Non-pigmented ciliary epithelial cell (primary cell): ENCODE measurements at regions not wholly inside any gene's neighbourhood (a gene's known extent, or its start where the extent isn't known, plus 50 kb on each side); places are given as distances from the start of the nearest gene placed in this dataset.

Experiments used
- DNase-seq: peaks from one replicate; pipeline ENCODE4 v3.0.0-alpha.2; 2010; ENCODE audit warnings: low read depth

DNA sequence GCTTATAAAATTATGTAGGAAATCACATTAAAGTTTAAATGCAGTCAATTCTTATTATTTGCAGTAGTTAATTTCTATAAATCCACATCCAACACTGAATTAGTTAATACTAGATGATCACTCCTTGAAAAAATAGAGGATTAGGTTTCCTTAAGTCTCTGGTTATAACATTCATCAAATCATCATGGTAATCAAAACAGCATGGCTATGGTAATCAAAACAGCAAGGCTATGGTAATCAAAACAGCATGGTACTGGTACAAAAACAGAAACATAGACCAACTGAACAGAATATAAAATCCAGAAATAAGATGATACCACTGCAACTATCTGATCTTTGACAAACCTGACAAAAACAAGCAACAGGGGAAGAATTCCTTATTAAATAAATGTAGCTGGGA lies 814.6 kb upstream of the CCDC179 start:
- no peak for DNase-seq

DNA sequence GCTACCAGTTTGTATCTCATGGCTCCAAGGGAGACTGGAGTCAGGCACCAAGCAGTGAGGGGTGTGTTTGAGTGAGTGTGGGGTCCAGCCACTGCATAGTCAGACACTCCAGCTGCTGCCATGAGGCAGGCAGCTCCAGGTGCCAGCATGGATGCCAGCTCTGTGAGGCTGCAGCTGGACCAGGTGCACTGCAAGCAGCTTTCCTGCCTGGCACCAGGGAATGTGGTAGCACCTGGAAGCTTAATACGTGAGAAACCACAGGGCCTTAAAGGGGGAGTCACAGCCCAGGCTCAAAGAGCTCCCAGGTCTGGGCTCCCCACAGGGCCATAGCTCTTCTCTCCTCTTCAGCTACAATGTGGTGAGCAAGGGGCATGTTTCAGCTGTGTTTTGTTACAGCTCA lies 817.8 kb upstream of the LUZP2 start:
- no peak for DNase-seq

DNA sequence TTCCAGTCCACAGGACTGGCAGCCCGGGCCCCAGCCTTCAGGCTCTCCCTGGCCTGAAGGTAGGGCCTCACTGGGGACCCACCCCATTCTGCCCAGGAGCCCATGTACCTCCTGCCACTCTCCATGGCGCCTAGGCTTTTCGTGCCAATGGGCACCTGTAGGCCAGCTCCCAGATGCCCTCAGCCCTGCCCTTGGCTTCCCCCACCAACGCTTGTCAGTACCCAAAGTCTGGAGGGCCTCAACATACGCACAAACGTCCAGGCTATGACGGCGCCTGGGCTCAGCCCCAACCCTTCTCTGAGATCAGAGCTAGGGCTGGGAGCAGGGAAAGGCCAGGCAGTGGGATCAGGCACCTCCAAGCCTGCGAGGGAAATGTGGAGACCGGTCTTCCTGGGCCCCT lies 816.9 kb upstream of the LUZP2 start:
- DNase-seq: no peak

DNA sequence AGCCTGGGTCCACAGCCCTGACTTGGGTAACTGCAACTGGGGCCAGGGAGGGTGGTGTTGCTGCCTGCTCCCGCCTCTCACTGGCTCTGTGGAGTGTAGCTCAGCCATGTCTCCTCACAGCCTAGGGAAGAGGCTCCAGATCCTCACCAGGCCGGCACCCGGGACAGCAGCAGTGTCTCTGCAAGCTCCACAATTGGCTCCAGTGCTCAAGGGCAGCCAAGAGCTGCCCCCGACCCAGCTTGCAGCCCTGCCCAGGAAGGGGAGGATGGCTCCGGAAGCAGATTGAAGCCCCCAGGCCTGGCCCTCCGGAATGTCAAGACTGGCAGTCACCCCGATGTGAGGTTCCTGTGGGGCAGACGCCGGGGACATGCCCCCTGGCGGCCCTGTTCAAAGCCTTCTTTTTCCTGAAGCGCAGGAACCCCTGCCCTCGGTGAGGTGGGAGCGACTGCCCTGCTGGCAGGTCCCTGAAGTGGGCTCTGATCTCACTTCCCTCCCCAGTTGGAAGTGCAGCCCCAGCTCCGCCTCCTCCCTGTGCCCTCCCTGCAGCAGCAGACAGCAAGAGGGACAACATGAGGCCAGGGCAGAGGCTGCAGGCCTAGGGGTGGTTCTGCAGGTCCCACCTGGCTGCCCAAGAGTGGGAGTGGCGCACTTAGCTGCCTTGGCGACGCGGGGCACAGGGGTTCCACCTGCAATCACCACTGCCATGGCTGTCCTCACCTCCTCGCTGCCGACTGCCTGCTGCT lies 816.2 kb upstream of the LUZP2 start:
- DNase-seq: no peak

DNA sequence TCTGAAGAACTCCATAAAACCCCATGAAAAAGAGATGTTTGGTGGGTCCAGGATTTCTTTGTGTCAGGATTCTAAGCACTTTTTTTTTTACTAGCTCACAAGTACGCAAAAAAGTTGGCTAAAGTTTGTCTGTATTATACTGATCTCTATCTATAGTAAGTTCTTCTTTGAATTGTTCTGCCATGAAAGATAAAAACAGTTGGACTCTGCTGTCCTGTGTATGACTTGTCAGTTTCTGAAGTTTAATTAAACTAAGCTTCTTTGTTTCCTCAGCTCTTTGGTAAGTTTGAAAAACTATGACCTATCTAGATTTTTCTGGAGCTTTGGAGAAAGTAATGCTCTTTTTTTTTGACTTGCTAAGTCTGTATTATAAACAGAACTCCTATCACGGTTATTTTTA lies 812.2 kb upstream of the LUZP2 start:
- DNase-seq: no peak

DNA sequence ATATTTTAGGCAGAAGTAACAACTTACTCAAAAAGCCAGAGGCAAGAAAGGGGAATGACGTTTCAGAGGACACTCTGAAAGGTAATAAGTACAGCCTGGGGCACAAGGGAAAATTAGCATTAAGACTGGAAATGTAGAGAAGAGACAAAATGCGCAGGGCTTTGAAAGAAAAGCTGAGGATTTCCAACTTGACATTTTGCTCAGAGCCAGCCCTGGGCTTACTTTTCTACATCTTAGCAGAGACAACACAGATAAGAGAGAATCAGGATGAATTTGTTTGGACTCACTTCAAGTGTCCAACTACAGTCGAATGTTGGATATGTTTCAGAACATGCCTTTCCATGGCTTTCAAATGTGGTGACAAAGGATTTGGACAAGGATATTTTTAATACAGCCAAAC lies 808.9 kb upstream of the LUZP2 start:
- DNase-seq: no peak

DNA sequence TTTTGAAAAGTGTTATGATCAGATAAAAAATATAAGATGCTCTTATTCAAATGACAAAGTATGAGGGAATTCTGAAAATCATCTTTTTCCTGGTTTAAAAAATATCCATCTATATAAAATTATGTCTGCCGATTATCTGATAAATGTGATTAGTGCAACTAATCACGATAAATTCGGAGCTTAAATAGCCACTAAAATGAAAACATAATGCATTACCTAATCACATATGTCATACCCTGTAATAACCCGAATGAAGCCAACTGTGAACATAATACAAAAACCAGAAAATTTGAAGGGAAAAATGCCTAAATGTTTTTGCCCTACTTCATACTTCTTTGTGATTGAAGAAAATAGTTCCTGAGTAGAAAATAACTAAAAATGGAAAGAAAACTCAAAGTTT lies 808.4 kb upstream of the LUZP2 start:
- no peak for DNase-seq

DNA sequence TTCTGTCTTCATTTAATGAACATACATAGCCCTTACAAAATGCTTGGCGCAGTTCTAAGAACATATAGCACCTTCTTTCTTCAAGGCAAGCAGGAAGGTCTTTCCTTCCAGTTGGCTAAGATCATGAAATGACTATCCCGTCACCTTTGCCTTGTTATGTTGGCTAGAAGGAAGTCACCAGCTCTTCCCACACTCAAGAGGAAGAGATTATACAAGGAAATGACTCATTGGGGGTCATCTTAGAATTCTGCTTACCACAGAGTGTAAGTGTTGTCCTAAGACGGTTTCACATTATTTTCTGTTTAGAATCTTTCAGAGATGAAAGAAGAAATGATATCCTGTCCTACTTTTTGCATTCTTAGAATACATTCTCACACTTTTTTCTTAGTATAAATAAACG lies 808.0 kb upstream of the LUZP2 start:
- peak; percentile 38 for DNase-seq

DNA sequence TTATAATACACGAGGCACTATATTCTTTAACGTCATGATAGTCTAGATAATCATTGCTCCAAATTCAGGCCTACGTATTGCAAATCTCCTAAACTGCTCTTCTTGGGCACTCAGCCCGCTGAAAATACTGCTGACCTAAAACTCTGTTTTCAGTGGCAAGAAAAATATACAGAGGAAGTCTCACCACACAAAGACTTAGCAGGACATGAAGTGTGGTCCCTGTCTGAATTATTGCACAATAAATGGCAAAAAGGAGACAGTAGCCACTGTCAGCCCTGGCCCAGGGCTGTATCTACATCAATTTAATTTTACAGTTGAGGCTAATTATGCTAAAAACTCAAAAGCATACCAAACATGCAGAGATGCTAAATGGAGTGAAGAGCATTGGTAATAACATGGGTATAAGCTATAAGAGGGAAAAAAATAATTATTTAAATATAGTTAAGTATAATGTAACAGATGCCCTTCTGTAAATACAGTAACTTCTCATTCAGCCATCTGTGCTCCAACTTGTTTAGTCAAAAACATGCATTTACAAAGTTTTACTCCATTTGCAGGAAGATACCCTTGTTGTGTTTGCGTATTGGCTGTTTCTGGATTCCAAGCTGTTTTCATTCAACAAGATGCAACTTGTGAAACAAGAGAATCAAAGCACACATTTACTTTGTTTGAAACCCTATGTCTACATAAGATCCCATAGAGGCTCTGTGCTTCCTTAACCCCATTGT lies 800.0 kb upstream of the LUZP2 start:
- no peak for DNase-seq

DNA sequence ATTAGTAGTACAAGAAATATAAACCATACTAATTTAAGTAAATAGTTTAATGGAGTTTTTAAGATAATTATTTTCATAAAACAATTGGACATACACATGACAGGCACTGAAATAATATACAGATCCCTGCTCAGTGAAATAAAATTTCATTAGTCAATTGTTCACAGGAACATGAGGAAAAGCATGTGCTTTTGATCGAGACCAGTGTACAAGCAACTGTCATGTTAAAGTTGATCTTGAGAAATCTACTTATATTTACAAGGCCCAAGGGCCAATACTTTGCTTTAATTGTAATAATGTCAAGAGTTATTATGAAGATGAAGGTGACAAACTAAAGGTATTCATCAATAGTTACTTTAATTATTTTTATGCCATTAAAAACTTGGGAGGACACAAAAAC lies 792.7 kb upstream of the LUZP2 start:
- no peak for DNase-seq

DNA sequence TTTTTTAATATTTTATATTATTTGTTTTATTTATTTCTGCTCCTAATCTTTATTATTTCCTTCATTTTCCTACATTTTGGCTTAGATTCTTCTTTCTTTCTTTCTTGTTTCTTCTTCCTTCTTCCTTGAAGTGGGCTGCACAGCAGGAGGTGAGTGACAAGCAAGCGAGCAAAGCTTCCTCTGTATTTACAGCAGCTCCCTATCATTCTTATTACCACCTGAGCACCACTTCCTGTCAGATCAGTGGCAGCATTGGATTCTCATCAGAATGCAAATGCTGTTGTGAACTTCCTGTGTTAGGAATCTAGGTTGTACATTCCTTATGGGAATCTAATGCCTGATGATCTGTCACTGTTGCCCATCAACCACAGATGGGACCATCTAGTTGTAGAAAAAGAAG lies 784.9 kb upstream of the LUZP2 start:
- DNase-seq: no peak

DNA sequence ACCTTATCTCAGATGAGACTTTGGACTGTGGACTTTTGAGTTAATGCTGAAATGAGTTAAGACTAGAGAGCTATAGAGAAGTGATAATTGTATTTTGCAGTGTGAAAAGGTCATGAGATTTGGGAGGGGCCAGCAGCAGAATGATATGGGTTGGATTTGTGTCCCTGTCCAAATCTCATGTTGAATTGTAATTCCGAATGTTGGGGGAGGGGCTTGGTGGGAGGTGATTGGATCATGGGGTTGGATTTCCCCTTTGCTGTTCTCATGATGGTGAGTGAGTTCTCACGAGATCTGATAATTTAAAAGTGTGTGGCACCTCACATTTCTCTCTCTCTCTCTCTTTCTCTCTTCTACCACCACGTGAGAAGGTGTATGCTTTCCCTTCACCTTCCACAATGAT lies 777.8 kb upstream of the LUZP2 start:
- DNase-seq: no peak

DNA sequence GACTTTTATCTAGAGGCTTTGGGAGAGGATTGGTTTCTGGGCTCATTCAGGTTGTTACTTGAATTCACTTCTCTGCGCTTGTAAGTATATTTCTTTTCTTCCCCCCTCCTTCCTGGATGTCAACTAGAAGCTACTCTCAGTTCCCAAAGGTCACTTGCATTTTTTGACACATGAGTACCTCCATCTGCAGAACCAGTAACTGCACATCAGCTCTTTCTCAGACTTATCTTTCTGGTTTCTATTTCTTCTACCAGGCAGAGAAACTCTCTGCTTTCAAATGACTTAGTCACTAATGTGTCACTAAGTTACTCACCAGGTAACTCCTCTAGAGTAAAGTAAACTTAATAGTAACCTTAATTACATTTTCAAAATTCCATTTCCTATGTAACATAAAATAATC lies 773.0 kb upstream of the LUZP2 start:
- no peak for DNase-seq

DNA sequence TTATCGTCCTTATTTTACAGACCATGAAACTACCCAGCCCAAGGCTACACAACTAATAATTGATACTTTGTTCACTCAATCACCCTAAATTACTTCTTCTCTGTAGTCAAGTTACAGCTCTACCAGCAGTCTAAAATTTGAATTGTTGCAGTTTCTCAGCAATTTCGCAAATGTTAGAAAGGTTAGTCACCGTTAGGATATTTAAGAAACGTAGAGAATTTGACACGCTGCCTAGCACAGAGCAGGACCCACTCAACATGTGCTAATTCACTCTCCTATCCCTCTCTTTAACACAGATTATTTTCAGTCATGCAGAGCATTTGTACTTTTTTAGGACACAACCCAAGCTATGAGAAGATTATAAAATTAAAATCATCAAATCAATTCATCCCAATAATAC lies 771.1 kb upstream of the LUZP2 start:
- DNase-seq: peak; percentile 37

DNA sequence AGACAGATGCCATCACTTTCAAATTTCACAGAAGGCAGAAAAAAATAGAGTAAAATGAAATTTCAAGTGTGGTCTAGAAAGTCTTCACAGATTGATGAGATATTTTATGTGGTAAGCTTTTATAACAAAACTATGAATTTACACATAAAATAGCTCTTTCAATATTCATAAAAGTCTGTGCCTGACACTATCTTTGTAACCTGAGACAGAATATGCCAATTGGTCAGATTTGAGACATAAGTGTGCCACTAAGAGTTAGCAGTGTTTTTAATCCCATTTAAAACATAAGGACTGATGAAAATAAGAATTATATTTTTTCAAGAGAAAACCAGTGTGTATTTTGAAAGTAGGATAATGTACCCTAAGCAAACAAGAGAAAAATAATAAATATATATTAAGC lies 769.5 kb upstream of the LUZP2 start:
- DNase-seq: no peak

DNA sequence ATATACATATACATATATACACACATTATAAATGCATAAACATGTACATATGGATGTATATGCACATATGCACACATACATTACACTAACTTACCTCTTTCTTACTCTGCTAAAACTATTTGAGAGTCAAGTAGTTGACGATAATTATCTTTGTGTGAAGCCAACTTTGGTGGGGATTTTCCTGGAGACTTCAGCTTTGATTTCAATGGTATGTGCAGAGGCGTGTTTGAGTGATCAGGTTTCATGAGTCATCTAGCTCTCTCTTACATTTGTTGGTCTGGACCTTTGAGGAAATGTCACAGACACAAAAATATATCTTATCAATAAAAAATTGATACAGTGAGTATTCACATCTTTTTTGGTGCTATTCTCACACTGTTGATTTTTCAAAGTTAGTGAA lies 769.1 kb upstream of the LUZP2 start:
- peak; percentile 65 for DNase-seq

DNA sequence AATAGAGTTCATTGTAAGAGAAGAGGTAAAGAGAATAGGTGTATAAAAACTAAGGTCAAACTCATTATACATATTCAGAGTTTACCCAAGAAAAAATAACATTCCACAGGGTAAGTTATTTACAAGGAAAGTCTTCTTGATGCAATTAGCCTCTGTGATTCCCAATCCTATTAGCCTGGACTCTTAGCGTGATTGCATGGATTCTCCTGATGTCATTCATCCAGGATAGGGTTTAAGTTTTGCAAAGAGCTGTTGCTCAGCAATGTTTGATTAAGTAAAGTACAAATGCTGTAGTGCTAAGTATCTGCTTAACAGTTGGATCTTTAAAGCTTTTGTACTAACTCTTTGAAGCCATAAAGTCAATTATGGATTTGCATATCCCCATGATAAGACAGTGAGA lies 767.8 kb upstream of the LUZP2 start:
- no peak for DNase-seq

DNA sequence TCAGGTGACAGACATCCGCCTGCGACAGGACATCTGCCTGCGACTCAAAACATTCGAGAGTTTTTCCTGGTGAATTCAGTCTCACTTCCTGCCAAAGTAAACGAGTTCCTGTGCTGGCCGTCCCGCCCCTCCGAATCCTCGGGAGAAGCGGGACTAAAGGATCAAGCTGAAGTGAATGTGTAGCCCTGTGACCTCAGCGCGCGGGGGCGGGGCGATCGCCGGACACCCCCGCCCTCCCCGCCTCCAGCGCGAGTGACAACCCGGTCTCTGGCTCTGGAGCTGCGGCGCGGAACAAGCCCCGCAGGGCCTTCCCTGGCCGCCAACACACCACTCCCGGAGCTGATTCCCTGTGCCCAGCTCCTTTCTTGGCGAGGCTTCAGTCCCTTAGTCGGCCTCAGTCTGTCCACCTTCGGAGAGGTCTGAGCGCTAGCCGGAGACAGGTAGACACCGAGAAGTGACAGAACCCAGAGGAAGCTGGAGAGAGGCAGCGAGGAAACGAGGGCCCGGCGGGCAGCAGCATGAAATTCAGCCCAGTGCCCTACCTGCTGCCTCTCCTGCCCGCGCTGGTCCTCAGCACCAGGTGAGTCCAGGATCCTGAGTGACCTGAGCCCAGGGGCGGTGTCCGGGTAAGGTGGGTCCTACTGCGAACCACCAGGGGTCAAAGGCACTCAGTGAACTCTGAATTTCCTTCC lies 766.4 kb upstream of the LUZP2 start:
- no peak for DNase-seq

DNA sequence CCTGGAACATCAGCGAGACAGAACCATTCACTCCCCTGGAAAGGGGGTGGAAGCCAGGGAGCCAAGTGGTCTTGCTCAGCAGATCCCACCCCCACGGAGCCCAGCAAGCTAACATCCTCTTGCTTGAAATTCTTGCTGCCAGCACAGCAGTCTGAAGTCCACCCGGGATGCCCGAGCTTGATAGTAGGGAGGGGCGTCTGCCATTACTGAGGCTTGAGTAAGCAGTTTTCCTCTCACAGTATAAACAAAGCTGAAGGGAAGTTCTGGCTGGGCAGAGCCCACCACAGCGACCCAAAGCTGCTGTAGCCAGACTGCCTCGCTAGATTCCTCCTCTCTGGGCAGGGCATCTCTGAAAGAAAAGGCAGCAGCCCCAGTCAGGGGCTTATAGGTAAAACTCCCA lies 764.8 kb upstream of the LUZP2 start:
- DNase-seq: no peak

DNA sequence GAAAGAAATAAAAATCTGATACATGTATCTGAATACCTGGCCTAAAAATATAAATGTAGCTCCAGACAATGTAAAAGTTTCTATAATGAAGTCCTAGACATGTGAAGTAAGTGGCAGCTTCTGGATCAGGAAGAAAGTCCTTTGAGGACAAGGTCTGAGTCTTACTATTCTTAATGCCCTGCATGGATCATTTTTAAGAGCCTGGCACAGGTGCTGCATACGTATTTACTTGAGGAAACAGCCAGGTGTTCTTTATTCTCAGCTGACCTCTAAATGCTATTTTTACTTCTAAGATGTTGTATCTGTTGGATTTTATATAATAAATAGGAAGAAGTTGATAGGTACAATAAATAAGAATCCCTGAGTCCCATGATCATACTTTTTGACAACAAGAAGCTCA lies 750.0 kb upstream of the LUZP2 start:
- DNase-seq: no peak

DNA sequence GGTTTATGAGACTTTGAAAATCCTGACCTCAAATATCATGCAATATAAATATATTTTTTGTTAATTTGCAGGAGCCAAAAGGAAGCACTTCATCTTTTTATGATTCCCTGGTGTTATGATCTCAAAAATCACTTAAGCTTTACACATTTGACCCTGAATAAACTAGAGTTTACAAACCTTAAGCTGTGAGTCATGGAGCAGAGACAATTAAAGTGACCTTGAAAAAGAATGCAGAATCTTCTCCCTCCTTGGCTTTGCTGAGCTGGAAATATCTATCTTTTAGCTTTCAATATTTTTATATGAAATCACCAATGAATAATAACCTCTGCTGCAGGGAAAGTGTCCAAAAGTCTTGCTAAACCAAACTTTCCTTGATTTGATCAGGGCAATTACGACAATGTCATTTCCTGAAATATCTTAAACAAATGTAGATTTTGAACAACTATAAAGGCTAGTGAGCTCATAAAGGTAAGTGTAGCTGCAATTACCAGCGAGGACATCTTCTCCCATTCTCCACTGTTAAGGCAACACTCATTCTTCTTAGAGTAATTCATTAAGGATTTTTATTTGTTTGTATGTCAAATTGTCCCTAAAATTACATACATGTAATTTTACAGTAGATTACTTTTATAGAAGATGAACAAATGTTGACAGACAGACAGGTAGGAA lies 747.0 kb upstream of the LUZP2 start:
- no peak for DNase-seq

DNA sequence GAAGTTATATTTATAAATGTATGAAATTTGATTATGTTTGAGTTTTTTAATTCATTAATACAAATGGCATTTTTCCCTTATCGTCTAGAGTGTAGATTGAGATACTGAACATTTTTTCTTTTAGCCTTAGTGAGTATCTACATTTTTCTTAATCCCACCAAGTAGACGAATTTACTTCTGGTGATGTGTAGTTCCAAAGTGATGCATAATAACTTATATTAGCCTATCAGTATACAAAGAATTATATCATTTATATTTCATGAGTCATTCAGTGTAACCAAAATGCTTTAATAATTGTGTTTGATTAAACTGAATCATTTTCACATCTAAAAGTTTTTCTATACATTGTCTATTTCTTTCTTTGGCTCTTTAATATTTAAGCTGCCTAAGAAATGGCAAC lies 745.6 kb upstream of the LUZP2 start:
- DNase-seq: no peak

DNA sequence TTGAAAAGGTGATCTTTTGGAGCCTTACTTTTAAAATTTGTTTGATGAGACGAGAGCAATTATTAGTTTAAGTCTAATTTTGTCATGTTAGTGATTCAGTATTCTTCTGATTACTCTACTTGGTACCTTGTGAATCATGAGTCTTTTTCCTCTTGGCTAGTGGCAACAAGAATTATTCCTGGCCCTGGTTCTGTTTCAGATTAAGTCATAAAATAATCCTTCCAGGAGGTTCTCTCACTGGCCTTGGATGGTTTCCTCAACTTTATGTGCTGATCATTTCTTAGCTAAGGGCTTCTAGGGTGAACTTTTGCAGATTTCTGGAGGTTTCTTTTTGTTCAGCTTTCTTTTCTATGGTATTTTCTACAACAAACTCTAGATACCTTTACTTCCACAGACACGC lies 741.8 kb upstream of the LUZP2 start:
- no peak for DNase-seq
